NOMO-1 treated with dmso at 0.1 percent for 144 hours (cell line): ENCODE measurements at regions not wholly inside any gene's neighbourhood (a gene's known extent, or its start where the extent isn't known, plus 50 kb on each side); places are given as distances from the start of the nearest gene placed in this dataset.
"Not testable (repeated sequence)": the region's sequence is repeated elsewhere in the genome, so short reads cannot be mapped to it uniquely, and the experiment has no call there.

Experiments
- DNase-seq: peaks from one replicate; lab custom pipeline; 2025; ENCODE audit not compliant: unreplicated experiment; lab: John Stamatoyannopoulos, UW

GRCh38 chr1:37159102-37159501 is 124.8 kb upstream of the GRIK3 start:
- DNase-seq, result no peak

GRCh38 chr1:37161171-37161570 is 126.9 kb upstream of the GRIK3 start:
- DNase-seq, result no peak

- no peak for DNase-seq
These were observed 127.7 kb upstream of the GRIK3 start for GRCh38 chr1:37162059-37162458.

GRCh38 chr1:37166005-37166404 is 131.7 kb upstream of the GRIK3 start:
- DNase-seq, result no peak

GRCh38 chr1:37167479-37167878 is 133.2 kb upstream of the GRIK3 start:
- DNase-seq, result no peak

- no peak for DNase-seq
These were observed 134.9 kb upstream of the GRIK3 start for GRCh38 chr1:37169241-37169640.

GRCh38 chr1:37169743-37170275 is 135.5 kb upstream of the GRIK3 start:
- DNase-seq, result no peak

- no peak for DNase-seq
These were observed 137.4 kb upstream of the GRIK3 start for GRCh38 chr1:37171691-37172090.

GRCh38 chr1:37174341-37174740 is 140.0 kb upstream of the GRIK3 start:
- DNase-seq, result no peak

GRCh38 chr1:37174876-37175275 is 140.6 kb upstream of the GRIK3 start:
- DNase-seq, result no peak

GRCh38 chr1:37175666-37176215 is 141.4 kb upstream of the GRIK3 start:
- no peak for DNase-seq

- DNase-seq, result no peak
These were observed 142.0 kb upstream of the GRIK3 start for GRCh38 chr1:37176269-37176668.

GRCh38 chr1:37177230-37177864 is 143.0 kb upstream of the GRIK3 start:
- no peak for DNase-seq

- no peak for DNase-seq
These were observed 147.1 kb upstream of the GRIK3 start for GRCh38 chr1:37181425-37181824.

GRCh38 chr1:37184789-37185188 is 150.5 kb upstream of the GRIK3 start:
- no peak for DNase-seq

- no peak for DNase-seq
These were observed 152.0 kb upstream of the GRIK3 start for GRCh38 chr1:37186246-37186756.

- DNase-seq, result no peak
These were observed 154.8 kb upstream of the GRIK3 start for GRCh38 chr1:37189111-37189510.

- no peak for DNase-seq
These were observed 163.1 kb upstream of the GRIK3 start for GRCh38 chr1:37197411-37197810.

GRCh38 chr1:37214305-37214704 is 180.0 kb upstream of the GRIK3 start:
- not testable (repeated sequence) for DNase-seq

- no peak for DNase-seq
These were observed 199.3 kb upstream of the GRIK3 start for GRCh38 chr1:37233606-37234005.

GRCh38 chr1:37234941-37235418 is 200.7 kb upstream of the GRIK3 start:
- DNase-seq, result no peak

- DNase-seq, result no peak
These were observed 203.6 kb upstream of the GRIK3 start for GRCh38 chr1:37237948-37238347.
